Thyroid gland (tissue), 4 donors: ENCODE measurements at regions not wholly inside any gene's neighbourhood (a gene's known extent, or its start where the extent isn't known, plus 50 kb on each side); places are given as distances from the start of the nearest gene placed in this dataset.

Experiments
- DNase-seq, 2 donors: peaks; one replicate each; pipeline ENCODE4 v3.0.0-alpha.2; 2019
- H3K27ac ChIP-seq, 3 donors: fragments of 200-600 bp; sonication (generic); 1 replicate in 2 of 3; 2 replicates in 1 of 3; pipeline ENCODE4 v1.5.1; 2016 to 2019; ENCODE audit warnings: mild to moderate bottlenecking in 1 of 3, moderate library complexity in 1 of 3
- H3K27me3 ChIP-seq: fragments of 200-600 bp; sonication (generic); one replicate; pipeline ENCODE4 v1.5.1; 2019
- H3K36me3 ChIP-seq, 2 donors: fragments of 200-600 bp; sonication (generic); one replicate each; pipeline ENCODE4 v1.5.1; 2016 to 2019
- H3K4me1 ChIP-seq, 2 donors: fragments of 200-600 bp; sonication (generic); one replicate each; pipeline ENCODE4 v1.5.1; 2017 to 2019
- H3K4me3 ChIP-seq, 3 donors: fragments of 200-600 bp; sonication (generic); replicated peaks in 1 of 3; 1 replicate in 2 of 3; 2 replicates in 1 of 3; pipeline ENCODE4 v1.5.1; 2016; ENCODE audit warnings: mild to moderate bottlenecking in 1 of 3
- H3K9me3 ChIP-seq: fragments of 200-600 bp; sonication (generic); one replicate; pipeline ENCODE4 v1.5.1; 2017
- POLR2A ChIP-seq, 2 donors: fragments of 450-650 bp; IDR thresholded peaks; one replicate each; pipeline ENCODE4 v1.6.1; 2017; ENCODE audit warnings: antibody characterized with exemption in 2 of 2, mild to moderate bottlenecking in 2 of 2, moderate library complexity in 1 of 2
- WGBS, 2 donors: methylation state at CpG; one replicate each; pipeline ENCODE4 v1.1.5; 2017; 5-methylcytosine and 5-hydroxymethylcytosine counted together
- intact Hi-C: fragments of 100-400 bp; cut with DNase I; formaldehyde crosslinking; loops from one replicate; pipeline ENCODE4 v1.15.1; 2023
- TF ChIP-seq, protein P1 (sequence below), 6 experiments: fragments of 200-600 bp in 3 of 6; fragments of 450-650 bp in 3 of 6; sonication (generic) in 3 of 6; IDR thresholded peaks; one replicate each; pipeline ENCODE4 v1.5.1; 2016 to 2019; ENCODE audit warnings: antibody characterized with exemption in 6 of 6, mild to moderate bottlenecking in 2 of 6, inconsistent platforms in 1 of 6, moderate library complexity in 1 of 6

DNA sequence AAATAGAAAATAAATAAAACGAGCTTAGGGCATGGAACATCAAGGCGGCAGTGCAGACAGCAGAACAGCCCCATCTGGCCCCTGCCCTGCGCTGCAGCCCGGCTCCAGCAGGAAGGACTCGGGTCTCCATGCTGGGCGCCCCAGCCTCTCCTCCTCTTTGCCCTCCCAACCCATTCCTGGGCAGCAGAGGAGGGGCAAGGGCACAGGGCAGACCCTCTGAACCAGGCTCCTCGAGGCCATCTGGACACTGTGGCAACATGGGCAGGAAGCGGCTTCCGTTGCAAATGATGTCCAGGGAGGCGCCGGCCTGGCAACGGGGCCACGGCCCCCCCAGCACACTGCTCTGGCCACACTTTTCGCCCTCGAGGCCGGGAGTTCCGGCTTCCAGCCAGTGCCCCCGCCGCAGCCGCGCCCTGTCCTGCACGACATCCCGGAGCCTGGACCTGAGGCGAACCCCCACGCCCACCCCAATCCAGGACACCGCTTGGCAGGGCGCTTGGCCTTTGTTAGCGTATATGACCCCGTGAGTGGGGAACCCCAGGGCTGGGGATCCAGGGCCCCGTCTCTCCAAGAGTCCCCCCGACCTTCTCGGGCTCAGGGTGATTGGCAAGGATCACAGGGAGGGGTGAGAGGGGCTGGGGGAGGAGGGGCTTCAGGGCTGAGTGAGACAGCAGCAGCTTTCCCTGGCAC, 192.1 kb downstream of the IGLL1 start:
- Histone ChIP-seq H3K4me3 (no peak overlapping the region), H3K27ac (no peak overlapping the region), H3K4me1 (peaks cover 7 to 17% of the 10 kb centered on the region in 2 donors), H3K36me3 (no peaks in the 10 kb centered on the region), H3K9me3 (no peaks in the 10 kb centered on the region), H3K27me3 (no peaks in the 10 kb centered on the region)
- TF ChIP-seq, protein P1, sequence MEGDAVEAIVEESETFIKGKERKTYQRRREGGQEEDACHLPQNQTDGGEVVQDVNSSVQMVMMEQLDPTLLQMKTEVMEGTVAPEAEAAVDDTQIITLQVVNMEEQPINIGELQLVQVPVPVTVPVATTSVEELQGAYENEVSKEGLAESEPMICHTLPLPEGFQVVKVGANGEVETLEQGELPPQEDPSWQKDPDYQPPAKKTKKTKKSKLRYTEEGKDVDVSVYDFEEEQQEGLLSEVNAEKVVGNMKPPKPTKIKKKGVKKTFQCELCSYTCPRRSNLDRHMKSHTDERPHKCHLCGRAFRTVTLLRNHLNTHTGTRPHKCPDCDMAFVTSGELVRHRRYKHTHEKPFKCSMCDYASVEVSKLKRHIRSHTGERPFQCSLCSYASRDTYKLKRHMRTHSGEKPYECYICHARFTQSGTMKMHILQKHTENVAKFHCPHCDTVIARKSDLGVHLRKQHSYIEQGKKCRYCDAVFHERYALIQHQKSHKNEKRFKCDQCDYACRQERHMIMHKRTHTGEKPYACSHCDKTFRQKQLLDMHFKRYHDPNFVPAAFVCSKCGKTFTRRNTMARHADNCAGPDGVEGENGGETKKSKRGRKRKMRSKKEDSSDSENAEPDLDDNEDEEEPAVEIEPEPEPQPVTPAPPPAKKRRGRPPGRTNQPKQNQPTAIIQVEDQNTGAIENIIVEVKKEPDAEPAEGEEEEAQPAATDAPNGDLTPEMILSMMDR (IDR thresholded peaks at IDR 0.05), result no peak
- no peak for TF ChIP-seq POLR2A (IDR thresholded peaks at IDR 0.05)
- 76 to 89% methylated on average over 9 to 24 of the region's 32 CpGs for WGBS, 2 donors
- peak in 1 of 2 donors; percentile 13 for DNase-seq
- intact Hi-C loops, result loop anchor here (5.0 kb wide), 2 partner anchors 76 to 431 kb away; no protein-coding TSS in a partner anchor

- H3K36me3 ChIP-seq, result no peaks in the 10 kb centered on the region
- peak overlapping the region in 1 of 3 donors; percentile 12 for H3K27ac ChIP-seq
- H3K27me3 ChIP-seq, result no peaks in the 10 kb centered on the region
- WGBS, 2 donors, result 89 to 92% methylated on average over 5 to 8 of the region's 12 CpGs
- H3K4me3 ChIP-seq, result no peak overlapping the region
- peaks cover 7 to 17% of the 10 kb centered on the region in 2 donors for H3K4me1 ChIP-seq
- intact Hi-C loops, result loop anchor here (5.0 kb wide), 2 partner anchors 75 to 430 kb away; no protein-coding TSS in a partner anchor
- no peak for TF ChIP-seq POLR2A (IDR thresholded peaks at IDR 0.05)
- TF ChIP-seq, protein P1 (IDR thresholded peaks at IDR 0.05), result no peak
- no peak for DNase-seq
- H3K9me3 ChIP-seq, result no peaks in the 10 kb centered on the region
Measured at GRCh38 chr22:23386822-23387580, 193.1 kb downstream of the IGLL1 start.

- intact Hi-C loops, result loop anchor here (2.0 to 5.0 kb wide), 3 partner anchors 74 to 429 kb away; no protein-coding TSS in a partner anchor
- 36% methylated on average over 13 of the region's 20 CpGs; no CpG with 5 or more reads in 1 of the 2 donors for WGBS, 2 donors
Measured at GRCh38 chr22:23385678-23386631, 194.1 kb downstream of the IGLL1 start.

DNA sequence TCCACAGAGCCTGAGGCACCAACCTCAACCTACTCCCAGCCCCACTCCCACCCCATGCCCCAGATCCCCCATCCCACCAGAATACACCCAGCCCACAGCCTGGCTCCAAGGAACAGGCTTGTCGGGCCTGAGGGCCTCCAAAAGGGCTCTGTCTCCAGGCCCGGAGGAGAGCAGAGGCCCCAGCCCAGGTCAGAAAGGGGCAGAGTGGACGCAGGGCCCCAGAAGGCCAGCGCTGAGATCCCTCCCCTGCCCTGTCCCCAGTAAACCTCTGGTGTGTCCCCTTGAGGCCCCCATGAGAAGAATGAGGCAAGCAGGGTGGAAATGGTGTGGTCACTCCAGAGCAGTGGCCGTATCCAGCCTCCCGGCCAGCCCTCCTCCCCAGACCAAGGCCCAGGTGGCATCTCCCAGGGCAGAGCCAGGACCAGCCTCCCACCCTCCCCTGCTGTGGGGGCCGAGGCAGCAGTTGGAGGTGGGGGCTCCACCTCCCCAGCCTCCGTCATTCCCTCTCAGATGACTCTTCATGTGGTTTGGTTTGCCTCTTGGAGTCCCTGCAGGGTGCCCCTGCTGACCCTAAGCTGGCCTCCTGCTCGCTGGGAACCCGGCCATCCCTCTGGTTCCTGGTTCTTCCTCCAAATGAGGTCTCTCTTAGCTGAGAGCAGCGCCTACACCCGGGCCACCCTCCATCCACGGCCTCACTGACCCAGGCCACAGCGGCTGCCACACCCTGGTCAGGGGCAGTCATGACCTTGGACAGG, 195.0 kb downstream of the IGLL1 start:
- Histone ChIP-seq H3K36me3 (no peaks in the 10 kb centered on the region), H3K4me1 (peaks cover 7 to 17% of the 10 kb centered on the region in 2 donors), H3K4me3 (no peak overlapping the region), H3K27me3 (no peaks in the 10 kb centered on the region), H3K27ac (no peak overlapping the region), H3K9me3 (no peaks in the 10 kb centered on the region)
- intact Hi-C loops, result loop anchor here (2.0 to 5.0 kb wide), 4 partner anchors 63 to 428 kb away; no protein-coding TSS in a partner anchor
- TF ChIP-seq POLR2A (IDR thresholded peaks at IDR 0.05), result no peak
- TF ChIP-seq, protein P1 (IDR thresholded peaks at IDR 0.05), result no peak
- 77 to 87% methylated on average over 4 to 12 of the region's 14 CpGs for WGBS, 2 donors
- no peak for DNase-seq

More at GRCh38 chr22:23385678-23386631, 194.1 kb downstream of the IGLL1 start:
- Histone ChIP-seq H3K27ac (no peak overlapping the region), H3K36me3 (no peaks in the 10 kb centered on the region), H3K9me3 (no peaks in the 10 kb centered on the region), H3K4me1 (peaks cover 7 to 17% of the 10 kb centered on the region in 2 donors), H3K27me3 (no peaks in the 10 kb centered on the region), H3K4me3 (no peak overlapping the region)
- TF ChIP-seq, protein P1 (IDR thresholded peaks at IDR 0.05), result peak; percentile 89 to 99 (median 99)
- no peak for TF ChIP-seq POLR2A (IDR thresholded peaks at IDR 0.05)
- DNase-seq, result peak; percentile 78 to 82
